ENCODE measurements at regions not wholly inside any gene's neighbourhood (a gene's known extent, or its start where the extent isn't known, plus 50 kb on each side); places are given as distances from the start of the nearest gene placed in this dataset.
"Not testable (repeated sequence)": the region's sequence is repeated elsewhere in the genome, so short reads cannot be mapped to it uniquely, and the experiment has no call there.

DNA sequence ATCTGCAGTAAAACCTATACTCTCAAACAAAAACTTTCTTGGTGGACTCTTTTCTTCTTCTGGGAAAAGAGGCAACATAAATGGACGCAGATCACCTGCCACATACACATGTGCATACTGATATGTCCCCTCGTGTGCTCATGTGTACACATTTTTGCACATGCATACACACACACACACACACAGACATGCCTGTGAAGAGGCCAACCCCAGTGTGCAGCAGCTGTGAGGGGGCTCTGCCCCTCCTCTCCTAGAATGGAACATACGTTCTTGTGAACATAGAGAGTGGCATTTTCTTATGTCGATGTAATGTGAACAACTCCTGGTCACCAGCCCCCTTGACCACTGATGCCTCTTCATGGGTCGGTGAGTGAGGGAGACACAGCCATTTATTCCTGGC lies 188.9 kb upstream of the PLGLB2 start:
- DNase-seq (ENCODE audit: low read depth in 4 of 4, low spot score in 2 of 4): not testable (repeated sequence)

- not testable (repeated sequence) for DNase-seq (ENCODE audit: low read depth in 4 of 4, low spot score in 2 of 4)
These were observed 188.2 kb upstream of the PLGLB2 start for GRCh38 chr2:87559735-87560134.

DNA sequence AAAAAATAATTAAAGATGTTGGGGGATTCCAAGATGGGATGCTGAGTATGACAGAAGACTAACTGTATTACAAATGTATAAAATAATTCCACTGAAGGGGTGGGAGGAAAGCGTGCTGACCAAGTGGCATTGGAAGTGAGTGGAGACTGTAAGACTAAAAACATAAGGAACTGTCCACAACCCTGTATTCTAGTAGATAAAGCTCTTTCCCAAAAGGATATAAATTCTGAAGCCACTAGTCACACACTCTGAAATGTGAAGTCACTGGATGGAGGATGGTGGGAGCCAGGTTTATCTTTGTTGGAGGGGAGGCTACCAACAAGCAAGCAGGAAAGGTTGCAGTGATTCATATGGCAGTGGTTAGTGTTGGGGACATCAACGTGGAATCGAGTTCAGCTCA lies 182.8 kb upstream of the PLGLB2 start:
- DNase-seq (ENCODE audit: low read depth in 4 of 4, low spot score in 2 of 4): not testable (repeated sequence)

DNA sequence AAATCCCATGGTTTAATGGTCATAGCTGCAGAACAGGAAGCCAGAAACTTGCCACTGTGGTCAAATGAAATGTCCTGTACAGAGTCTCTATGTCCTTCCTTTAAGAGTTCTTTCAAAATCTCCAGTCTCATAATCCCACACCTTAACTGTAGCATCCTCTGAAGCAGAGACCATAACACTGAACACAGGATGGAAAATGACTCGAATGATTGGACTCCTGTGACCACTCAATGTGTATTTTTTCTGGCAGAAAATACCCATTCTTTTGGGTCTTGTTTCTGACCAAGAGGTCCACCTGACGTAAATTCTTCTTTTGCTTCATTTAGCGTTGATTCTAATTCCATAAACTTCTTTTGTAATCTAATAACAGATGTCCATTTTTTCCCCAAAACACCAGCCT lies 181.4 kb upstream of the PLGLB2 start:
- DNase-seq (ENCODE audit: low read depth in 4 of 4, low spot score in 2 of 4): not testable (repeated sequence)

- DNase-seq (ENCODE audit: low read depth in 4 of 4, low spot score in 2 of 4): not testable (repeated sequence)
These were observed 180.8 kb upstream of the PLGLB2 start for GRCh38 chr2:87567093-87567492.

DNA sequence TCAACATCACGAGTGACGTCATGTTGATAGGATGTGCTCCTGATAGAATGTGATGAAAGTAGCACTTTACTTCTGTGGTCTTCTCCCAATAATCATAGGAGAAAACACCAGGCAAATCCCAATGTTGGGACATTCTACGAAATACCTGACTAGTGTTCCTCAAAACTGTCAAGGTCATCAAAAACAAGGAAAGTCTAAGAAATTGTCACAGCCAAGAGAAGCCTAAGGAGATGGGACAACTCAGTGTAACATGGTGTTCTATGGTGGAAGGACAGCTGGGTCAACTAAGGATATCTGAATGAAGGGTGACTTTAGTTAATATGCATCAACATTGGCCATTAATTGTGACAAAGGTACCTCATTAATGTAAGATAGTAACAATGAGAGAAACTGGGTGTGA lies 180.0 kb upstream of the PLGLB2 start:
- not testable (repeated sequence) for DNase-seq (ENCODE audit: low read depth in 4 of 4, low spot score in 2 of 4)

GRCh38 chr2:87568554-87569278 lies 179.2 kb upstream of the PLGLB2 start:
- not testable (repeated sequence) for DNase-seq (ENCODE audit: low read depth in 4 of 4, low spot score in 2 of 4)

DNA sequence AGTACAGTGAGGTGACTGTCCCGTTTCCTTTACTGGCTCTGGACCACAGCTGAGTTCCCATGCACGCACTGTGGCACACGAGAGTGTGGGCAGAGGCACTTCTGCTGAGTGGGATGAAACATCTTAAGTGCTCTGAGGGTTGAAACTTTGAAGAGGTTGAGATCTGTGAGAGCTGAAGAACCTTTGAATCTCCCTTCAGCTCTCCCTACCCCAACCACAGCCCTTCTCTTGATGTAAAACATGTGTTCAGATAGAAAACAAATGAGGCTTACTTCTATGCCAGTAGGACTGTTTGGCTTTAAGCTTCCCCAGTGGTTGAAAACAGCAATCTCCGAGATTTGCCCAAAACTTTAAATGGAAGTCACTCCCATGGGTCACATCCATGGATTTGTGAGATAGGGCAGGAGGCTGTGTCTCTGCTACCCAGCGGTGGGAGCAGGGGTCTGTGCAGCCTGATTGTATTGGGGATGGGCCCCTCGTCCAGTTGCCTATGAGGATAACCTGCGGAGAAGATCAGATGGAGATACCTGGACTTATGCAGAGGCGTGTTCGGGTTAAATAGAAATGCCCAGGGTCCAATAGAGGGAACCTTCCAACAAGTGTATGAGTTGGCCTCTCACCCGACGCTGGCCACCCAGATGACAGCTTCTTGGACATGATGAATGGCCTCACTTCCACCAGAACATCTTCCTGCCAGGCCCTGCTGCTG lies 178.0 kb upstream of the PLGLB2 start:
- not testable (repeated sequence) for DNase-seq (ENCODE audit: low read depth in 4 of 4, low spot score in 2 of 4)

GRCh38 chr2:87571889-87572465 lies 175.9 kb upstream of the PLGLB2 start:
- DNase-seq (ENCODE audit: low read depth in 4 of 4, low spot score in 2 of 4): not testable (repeated sequence)

DNA sequence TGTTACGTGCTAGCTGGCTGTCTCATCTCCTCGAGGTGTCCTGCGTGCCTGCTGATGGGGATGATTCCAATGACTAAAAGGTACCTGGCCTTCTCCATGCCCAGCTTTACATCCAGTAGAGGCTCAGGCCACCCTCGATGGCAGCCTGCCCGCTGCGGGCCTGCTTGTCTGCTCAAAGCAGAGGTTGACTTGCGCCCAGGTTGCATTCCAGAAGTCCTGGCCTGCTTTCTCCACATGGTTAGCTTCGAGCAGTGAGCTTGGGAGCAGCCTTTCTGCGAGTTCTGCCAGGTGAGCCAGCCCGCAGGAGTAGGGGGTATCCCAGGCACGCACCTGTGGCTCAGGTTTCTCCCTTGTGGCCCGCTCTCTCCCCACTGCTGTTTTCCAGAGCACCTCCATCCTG lies 175.0 kb upstream of the PLGLB2 start:
- DNase-seq (ENCODE audit: low read depth in 4 of 4, low spot score in 2 of 4): not testable (repeated sequence)

GRCh38 chr2:87573386-87574192 lies 174.3 kb upstream of the PLGLB2 start:
- not testable (repeated sequence) for DNase-seq (ENCODE audit: low read depth in 4 of 4, low spot score in 2 of 4)

DNA sequence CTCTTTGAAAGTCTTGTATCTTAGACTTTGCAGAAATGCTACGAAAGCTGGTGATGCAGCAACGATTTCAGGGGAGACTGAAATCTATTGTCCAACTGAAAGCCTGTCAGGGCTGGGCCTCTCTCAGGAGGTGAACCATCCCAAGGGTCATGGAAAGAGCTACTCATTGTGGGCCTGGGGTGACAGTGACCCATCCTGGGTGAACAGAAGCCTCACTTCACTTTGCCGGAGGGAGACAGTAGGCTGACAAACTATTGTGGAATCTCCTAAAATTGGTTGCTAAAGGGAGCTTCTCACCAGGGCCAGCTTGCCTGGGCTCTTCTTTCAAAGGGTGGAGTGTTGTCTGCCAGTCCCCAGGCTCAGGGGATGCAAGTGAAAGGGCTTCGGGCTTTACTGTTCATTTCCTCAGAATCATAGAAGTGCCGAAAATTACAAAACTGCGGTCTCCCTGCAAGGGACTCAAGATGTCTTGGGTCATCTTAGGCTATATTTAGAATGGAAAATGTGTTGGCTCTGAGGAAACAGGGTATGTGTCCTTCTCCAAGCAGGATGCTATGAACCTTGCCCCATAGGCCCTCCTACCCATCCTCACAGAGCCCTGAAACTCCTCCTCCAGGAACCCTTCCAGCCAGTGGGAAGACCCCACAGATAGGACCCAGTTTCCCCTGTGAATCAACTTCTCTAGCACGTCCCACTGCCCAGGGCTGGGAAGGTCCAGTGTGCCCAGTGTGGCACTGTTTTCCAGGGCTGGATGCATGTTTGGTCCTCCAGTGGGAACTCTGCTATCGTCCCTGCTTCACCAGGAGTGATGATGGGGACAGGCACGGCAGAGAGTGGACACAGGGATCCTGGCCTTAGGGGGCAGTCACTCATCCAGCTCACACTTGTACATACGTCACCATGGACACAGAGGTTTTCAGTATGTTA lies 173.4 kb upstream of the PLGLB2 start:
- not testable (repeated sequence) for DNase-seq (ENCODE audit: low read depth in 4 of 4, low spot score in 2 of 4)

- not testable (repeated sequence) for DNase-seq (ENCODE audit: low read depth in 4 of 4, low spot score in 2 of 4)
These were observed 172.7 kb upstream of the PLGLB2 start for GRCh38 chr2:87575138-87575537.

GRCh38 chr2:87577358-87577757 lies 170.5 kb upstream of the PLGLB2 start:
- DNase-seq (ENCODE audit: low read depth in 4 of 4, low spot score in 2 of 4): not testable (repeated sequence)

- DNase-seq (ENCODE audit: low read depth in 4 of 4, low spot score in 2 of 4): not testable (repeated sequence)
These were observed 165.7 kb upstream of the PLGLB2 start for GRCh38 chr2:87582152-87582551.

DNA sequence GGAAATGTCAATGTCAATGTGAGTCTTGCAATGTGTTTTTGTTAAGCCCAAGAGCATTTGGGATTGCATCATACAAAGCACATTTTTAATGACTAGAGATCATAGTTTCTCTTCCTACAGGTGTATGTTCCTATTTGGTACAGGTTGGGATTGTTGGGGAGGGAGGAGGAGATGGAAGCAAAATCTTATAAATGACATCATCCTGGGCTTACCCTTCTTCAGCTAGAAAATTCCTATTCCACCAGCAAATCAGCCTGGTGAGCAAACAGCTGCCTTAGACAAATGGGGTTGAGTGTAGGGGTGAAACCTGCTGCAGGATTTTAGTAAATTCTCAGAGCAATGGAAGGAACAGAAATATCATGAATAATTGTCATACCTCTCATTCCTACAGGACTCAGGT lies 165.3 kb upstream of the PLGLB2 start:
- not testable (repeated sequence) for DNase-seq (ENCODE audit: low read depth in 4 of 4, low spot score in 2 of 4)

DNA sequence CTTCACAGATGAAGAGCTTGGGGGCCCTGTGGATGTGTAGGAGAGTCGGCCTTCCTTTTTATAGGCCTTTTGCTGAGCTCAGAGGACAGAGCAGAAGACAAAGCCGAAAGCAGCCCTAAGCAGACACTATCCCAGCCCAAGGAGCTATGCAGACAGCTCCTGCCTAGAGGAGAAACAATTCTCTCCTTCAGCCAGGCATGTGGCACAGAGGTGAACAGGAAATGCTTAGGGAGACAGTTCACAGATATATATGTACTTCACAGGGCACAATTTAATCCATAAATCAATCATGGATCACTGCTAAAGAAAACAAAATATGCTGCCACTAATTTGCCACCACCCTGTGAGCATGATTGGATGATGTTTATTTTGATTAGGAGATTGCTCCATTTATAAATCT lies 164.5 kb upstream of the PLGLB2 start:
- not testable (repeated sequence) for DNase-seq (ENCODE audit: low read depth in 4 of 4, low spot score in 2 of 4)

DNA sequence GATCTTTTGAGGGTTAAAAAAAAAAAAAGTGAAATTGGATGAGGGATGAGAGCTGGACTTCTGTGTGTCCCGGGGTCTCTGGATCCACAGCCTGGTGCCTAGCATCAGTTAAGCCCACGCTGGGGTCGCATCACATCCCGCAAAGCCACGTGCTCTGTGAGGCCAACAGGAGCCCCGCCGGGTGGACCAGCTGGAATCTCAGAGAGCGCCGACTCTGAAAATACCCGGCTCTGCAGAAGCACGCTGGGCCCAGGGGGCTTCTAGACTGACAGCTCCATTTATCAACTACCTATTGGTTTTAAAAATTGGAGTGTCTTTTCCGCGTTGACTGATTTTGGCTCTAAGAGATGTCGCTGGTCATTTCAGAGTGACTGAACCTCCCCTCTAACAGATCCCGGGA lies 164.1 kb upstream of the PLGLB2 start:
- DNase-seq (ENCODE audit: low read depth in 4 of 4, low spot score in 2 of 4): not testable (repeated sequence)

DNA sequence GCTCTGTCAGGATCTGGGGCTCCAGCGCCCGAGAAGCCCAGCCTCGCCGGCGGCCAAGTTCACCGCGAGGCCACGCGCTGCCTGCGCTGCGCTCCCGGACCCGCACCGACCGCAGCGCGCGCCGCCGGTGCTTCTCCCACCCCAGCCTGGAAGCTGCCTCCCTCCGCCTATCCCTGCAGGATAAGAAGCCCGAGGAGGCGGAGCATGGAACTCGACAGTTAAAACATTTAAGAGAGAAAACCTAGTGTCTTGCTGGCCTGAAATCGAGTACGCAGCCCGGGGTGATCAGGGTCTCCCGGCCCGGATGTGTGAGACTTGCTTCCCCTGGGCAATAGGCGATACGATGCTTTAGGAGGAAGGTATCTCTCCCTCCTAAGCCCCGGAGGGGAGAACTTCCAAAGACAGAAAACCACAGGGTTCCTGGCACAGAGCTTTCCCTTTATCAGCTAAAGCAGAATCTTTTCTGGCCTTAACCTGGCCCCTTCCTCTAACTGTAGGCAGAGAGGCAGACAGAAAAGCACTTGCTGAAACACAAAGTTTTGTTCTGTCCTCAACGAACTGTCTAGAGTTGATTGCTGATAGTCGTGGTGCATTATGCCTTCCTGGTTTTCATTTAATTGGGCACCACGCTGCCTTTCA lies 163.5 kb upstream of the PLGLB2 start:
- peak in 1 of 4 donors; percentile 18 for DNase-seq (ENCODE audit: low read depth in 4 of 4, low spot score in 2 of 4)

All from left renal cortex interstitium (tissue), 4 donors.